22Rv1 (cell line): ENCODE measurements at regions not wholly inside any gene's neighbourhood (a gene's known extent, or its start where the extent isn't known, plus 50 kb on each side); places are given as distances from the start of the nearest gene placed in this dataset.

ENCODE experiments used
- H3K27ac ChIP-seq: fragments of 450-650 bp; 2 replicates; pipeline ENCODE4 v1.5.1; 2017
- ZFX ChIP-seq: fragments of 450-650 bp; IDR thresholded peaks from 2 replicates; pipeline ENCODE4 v1.6.1; 2017; ENCODE audit warnings: antibody characterized with exemption, borderline replicate concordance
- TF ChIP-seq, protein P1 (sequence below): fragments of 450-650 bp; IDR thresholded peaks from 2 replicates; pipeline ENCODE4 v1.5.1; 2017; ENCODE audit warnings: mild to moderate bottlenecking

GRCh38 chr2:7819850-7820249 lies 862.0 kb upstream of the ID2 start:
- no peak for TF ChIP-seq ZFX

DNA sequence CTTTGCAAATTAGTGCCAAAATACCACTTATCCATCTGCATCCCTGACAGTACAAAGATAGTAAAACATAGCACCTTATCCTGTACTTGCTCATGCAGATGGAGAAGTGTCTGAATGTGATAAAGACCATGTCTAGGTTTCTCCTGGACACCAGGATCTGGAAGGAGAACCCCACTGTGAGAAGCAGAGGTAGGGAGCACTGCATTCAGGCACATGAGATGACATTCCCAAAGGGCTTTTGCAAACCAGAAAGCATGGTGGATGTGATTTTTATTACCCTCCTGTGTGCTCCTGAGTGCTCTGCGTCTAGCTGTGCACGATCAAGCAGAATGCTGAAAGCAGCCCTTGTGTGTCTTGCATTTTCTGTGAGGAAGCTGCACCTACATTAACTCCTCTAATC lies 857.6 kb upstream of the ID2 start:
- no peak for TF ChIP-seq ZFX
- TF ChIP-seq, protein P1, sequence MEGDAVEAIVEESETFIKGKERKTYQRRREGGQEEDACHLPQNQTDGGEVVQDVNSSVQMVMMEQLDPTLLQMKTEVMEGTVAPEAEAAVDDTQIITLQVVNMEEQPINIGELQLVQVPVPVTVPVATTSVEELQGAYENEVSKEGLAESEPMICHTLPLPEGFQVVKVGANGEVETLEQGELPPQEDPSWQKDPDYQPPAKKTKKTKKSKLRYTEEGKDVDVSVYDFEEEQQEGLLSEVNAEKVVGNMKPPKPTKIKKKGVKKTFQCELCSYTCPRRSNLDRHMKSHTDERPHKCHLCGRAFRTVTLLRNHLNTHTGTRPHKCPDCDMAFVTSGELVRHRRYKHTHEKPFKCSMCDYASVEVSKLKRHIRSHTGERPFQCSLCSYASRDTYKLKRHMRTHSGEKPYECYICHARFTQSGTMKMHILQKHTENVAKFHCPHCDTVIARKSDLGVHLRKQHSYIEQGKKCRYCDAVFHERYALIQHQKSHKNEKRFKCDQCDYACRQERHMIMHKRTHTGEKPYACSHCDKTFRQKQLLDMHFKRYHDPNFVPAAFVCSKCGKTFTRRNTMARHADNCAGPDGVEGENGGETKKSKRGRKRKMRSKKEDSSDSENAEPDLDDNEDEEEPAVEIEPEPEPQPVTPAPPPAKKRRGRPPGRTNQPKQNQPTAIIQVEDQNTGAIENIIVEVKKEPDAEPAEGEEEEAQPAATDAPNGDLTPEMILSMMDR, result no peak
- no peak overlapping the region for H3K27ac ChIP-seq

More at GRCh38 chr2:7819850-7820249, 862.0 kb upstream of the ID2 start:
- no peak overlapping the region for H3K27ac ChIP-seq

GRCh38 chr2:7825591-7826312 lies 856.1 kb upstream of the ID2 start:
- no peak for TF ChIP-seq ZFX
- TF ChIP-seq, protein P1, result no peak
- H3K27ac ChIP-seq, result no peak overlapping the region

- no peak overlapping the region for H3K27ac ChIP-seq
- TF ChIP-seq, protein P1, result no peak
- no peak for TF ChIP-seq ZFX
Observed at GRCh38 chr2:7826656-7827055, 855.2 kb upstream of the ID2 start.

DNA sequence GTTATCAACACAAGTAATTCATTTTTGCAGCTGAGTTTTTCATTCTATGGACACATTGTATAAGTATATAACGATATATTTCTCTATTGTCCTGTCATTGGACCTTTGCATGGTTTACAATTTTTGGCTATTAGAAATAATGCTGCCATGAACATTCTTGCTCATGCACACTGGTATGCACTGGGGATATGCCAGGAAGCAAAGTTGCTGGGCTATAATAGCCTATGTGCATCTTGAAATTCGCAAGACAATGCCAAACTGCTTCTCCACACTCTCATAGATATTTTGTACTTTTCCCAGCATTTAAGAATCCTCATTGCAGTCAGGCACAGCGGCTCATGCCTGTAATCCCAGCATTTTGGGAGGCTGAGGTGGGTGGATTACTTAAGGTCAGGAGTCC lies 852.6 kb upstream of the ID2 start:
- no peak overlapping the region for H3K27ac ChIP-seq
- no peak for TF ChIP-seq ZFX
- TF ChIP-seq, protein P1, result no peak

DNA sequence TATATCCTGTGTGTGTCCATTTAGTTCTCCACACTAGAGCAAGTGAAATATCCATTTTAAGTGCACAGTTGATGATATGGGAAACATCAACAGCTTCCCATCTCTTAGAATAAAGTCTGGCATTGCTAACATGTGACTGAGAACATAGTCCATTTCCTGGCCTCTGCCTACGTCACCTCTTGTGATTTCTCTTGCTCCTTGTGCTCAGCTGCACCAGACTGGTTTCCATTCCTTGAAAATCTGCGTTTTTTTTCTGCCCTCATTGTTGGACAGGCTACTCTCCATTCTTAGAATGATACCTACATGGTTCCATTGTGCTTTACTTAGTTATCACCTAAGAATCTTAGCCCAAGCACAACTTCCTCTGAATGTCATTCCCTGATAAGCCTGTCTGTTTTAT lies 851.2 kb upstream of the ID2 start:
- TF ChIP-seq ZFX, result no peak
- TF ChIP-seq, protein P1, result no peak
- no peak overlapping the region for H3K27ac ChIP-seq

DNA sequence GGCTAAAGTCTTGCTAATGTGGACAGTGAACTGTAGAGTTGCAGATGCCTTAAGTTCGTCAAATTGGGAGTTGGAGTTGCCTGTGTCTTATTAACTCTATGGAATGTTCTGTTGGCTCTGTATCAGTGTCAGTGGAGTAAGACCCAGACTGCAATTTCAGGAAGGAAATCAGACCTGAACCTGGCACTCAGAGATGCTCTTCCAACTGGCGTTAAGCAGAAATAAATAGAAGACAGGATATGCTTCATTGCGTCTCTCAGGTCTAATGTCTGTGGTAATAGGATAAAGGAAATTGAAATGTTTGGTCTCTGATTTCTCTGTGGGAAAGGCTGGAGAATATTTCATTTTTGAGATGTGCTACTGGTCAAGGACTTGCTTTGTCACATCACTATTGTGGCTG lies 846.7 kb upstream of the ID2 start:
- no peak overlapping the region for H3K27ac ChIP-seq
- TF ChIP-seq, protein P1, result no peak
- no peak for TF ChIP-seq ZFX
